Neural crest cell (in vitro differentiated cells): ENCODE measurements at regions not wholly inside any gene's neighbourhood (a gene's known extent, or its start where the extent isn't known, plus 50 kb on each side); places are given as distances from the start of the nearest gene placed in this dataset.

ENCODE experiments used
- DNase-seq: peaks from one replicate; pipeline ENCODE4 v3.0.0; 2021; ENCODE audit warnings: low read depth, mixed read lengths, low spot score
- H3K27ac Mint-ChIP-seq: one replicate; pipeline ENCODE4 v1.8.0; 2021; ENCODE audit warnings: mild to moderate bottlenecking, mixed read lengths; ENCODE audit not compliant: unreplicated experiment
- H3K27me3 Mint-ChIP-seq: 2 replicates; pipeline ENCODE4 v1.8.0; 2021; ENCODE audit warnings: low read depth, mild to moderate bottlenecking, mixed read lengths
- H3K36me3 Mint-ChIP-seq: 2 replicates; pipeline ENCODE4 v1.8.0; 2021; ENCODE audit warnings: low read depth, mild to moderate bottlenecking, mixed read lengths
- H3K4me1 Mint-ChIP-seq: 2 replicates; pipeline ENCODE4 v1.8.0; 2021; ENCODE audit warnings: mixed read lengths
- H3K4me3 Mint-ChIP-seq: one replicate; pipeline ENCODE4 v1.8.0; 2021; ENCODE audit warnings: mild to moderate bottlenecking, mixed read lengths
- H3K9me3 Mint-ChIP-seq: 2 replicates; pipeline ENCODE4 v1.8.0; 2021; ENCODE audit warnings: mixed read lengths
- TF ChIP-seq, protein P1 (sequence below): fragments of 200-600 bp; sonication (generic); conservative IDR thresholded peaks from 2 replicates; pipeline ENCODE4 v1.5.0; 2021; ENCODE audit warnings: antibody characterized with exemption, mild to moderate bottlenecking

DNA sequence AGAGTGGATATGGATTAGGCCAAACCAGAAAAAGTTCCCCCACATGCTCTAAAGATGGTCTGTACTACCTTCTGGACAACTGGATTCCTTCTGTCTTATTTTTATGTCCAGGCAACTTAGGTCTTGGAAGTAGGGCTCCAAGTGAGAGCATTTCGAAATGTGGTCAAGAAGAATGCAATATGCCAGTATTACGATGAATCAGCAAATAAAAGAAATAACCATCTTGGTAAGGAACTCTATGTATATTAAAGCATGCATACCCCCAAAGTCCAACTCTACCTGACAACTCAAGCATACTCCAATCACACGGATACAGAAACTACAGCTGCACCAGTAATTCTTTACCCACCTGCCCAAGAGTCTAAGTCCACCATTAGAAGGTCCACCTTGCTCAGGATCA lies 234.5 kb downstream of the HNRNPD start:
- no peaks in the 10 kb centered on the region for H3K4me1 Mint-ChIP-seq
- no peaks in the 10 kb centered on the region for H3K36me3 Mint-ChIP-seq
- H3K27ac Mint-ChIP-seq = no peak overlapping the region
- TF ChIP-seq, protein P1, sequence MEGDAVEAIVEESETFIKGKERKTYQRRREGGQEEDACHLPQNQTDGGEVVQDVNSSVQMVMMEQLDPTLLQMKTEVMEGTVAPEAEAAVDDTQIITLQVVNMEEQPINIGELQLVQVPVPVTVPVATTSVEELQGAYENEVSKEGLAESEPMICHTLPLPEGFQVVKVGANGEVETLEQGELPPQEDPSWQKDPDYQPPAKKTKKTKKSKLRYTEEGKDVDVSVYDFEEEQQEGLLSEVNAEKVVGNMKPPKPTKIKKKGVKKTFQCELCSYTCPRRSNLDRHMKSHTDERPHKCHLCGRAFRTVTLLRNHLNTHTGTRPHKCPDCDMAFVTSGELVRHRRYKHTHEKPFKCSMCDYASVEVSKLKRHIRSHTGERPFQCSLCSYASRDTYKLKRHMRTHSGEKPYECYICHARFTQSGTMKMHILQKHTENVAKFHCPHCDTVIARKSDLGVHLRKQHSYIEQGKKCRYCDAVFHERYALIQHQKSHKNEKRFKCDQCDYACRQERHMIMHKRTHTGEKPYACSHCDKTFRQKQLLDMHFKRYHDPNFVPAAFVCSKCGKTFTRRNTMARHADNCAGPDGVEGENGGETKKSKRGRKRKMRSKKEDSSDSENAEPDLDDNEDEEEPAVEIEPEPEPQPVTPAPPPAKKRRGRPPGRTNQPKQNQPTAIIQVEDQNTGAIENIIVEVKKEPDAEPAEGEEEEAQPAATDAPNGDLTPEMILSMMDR = no peak
- no peak overlapping the region for H3K4me3 Mint-ChIP-seq
- H3K27me3 Mint-ChIP-seq = peaks cover 5% of the 10 kb centered on the region
- H3K9me3 Mint-ChIP-seq = no peaks in the 10 kb centered on the region
- no peak for DNase-seq

DNA sequence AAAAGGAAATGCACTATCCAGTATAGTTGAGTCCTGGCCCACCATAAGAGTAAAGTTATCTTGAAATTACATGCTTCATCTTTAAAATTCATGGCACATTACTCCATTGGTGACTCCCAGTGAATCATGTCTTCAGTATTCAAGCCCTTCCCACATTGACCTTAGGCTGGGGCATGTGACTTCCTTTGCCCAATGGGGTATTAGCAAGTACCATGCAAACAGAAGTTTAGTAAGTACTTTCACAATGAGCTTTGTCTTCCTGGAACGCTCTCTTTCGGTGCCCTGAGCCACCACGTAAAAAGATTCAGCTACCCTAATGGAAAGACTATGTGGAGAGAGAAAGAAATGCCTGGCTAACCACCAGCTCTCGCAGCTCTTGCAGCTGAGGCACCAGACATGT lies 235.4 kb downstream of the HNRNPD start:
- H3K27me3 Mint-ChIP-seq = peaks cover 5% of the 10 kb centered on the region
- no peak overlapping the region for H3K4me3 Mint-ChIP-seq
- H3K4me1 Mint-ChIP-seq = no peaks in the 10 kb centered on the region
- H3K9me3 Mint-ChIP-seq = no peaks in the 10 kb centered on the region
- no peak for DNase-seq
- H3K27ac Mint-ChIP-seq = no peak overlapping the region
- no peaks in the 10 kb centered on the region for H3K36me3 Mint-ChIP-seq
- TF ChIP-seq, protein P1 = no peak

DNA sequence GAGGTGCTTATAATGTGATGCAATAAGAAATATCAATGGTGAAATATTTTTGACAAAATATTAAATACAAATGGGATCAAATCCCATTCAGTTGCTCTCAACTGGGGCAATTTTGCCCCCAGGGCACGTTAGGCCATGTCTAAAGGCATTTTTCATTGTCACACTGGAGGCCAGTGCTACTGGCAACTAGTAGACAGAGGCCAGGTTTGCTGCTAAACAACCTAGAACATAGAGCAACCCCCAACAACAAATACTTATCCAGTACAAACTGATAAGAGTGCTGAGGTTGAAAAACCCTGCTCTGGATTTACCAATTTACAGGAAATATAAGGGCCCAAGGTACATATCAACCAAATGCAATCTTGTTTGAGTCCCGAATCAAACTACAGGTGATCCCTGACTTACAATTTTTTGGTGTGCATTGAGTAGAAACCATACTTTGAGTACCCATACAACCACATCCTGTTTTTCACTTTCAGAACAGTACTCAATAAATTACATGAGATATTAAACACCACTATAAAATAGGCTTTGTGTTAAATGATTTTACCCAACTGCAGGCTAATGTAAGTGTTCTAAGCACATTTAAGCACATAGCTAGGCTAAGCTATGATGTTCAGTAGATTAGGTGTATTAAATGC lies 237.5 kb downstream of the HNRNPD start:
- no peaks in the 10 kb centered on the region for H3K36me3 Mint-ChIP-seq
- no peak overlapping the region for H3K27ac Mint-ChIP-seq
- H3K27me3 Mint-ChIP-seq = peaks cover 7% of the 10 kb centered on the region
- H3K4me1 Mint-ChIP-seq = no peaks in the 10 kb centered on the region
- DNase-seq = no peak
- no peak overlapping the region for H3K4me3 Mint-ChIP-seq
- TF ChIP-seq, protein P1 = no peak
- no peaks in the 10 kb centered on the region for H3K9me3 Mint-ChIP-seq

DNA sequence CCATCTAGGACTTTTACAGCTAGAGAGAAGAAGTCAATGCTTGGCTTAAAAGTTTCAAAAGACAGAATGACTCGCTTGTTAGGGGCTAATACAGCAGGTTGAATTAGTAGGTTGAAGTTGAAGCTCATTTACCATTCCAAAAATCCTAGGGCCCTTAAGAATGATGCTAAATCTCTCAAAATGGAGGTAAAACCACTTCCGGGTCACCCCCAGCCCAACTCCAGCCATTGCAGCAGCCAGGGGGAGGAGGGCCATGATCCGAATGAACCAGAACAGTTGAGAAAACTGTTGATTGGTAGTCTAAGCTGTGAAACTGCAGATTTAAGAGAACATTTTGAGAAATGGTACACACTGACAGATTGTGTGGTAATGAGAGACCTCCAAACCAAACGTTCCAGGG lies 245.4 kb downstream of the HNRNPD start:
- DNase-seq = no peak
- Mint-ChIP-seq H3K36me3 (no peaks in the 10 kb centered on the region), H3K4me1 (peaks cover 13% of the 10 kb centered on the region), H3K27ac (no peak overlapping the region), H3K9me3 (peaks cover 5% of the 10 kb centered on the region), H3K4me3 (no peak overlapping the region), H3K27me3 (peaks cover 2% of the 10 kb centered on the region)
- TF ChIP-seq, protein P1 = no peak

DNA sequence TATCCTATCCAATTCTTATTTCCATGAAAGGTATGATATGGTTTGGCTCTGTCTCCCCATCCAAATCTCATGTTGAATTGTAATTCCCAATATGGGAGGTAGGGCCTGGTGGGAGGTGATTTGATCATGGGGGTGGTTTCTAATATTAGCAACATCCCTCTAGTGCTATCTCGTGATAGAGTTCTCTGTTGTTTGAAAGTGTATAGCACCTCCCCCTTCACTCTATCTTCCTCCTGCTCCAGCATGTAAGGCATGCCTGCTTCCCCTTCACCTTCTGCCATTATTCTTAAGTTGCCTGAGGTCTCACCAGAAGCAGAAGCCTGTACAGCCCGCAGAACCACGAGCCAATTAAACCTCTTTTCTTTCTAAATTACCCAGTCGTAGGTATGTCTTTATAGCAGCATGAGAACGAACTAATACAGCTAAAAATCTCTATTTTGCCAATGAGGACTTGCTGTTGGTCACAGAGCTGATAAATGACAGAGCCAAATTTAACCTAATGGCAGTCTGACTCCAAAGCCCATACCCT lies 247.2 kb downstream of the HNRNPD start:
- DNase-seq = no peak
- Mint-ChIP-seq H3K27ac (no peak overlapping the region), H3K36me3 (no peaks in the 10 kb centered on the region), H3K4me1 (peaks cover 13% of the 10 kb centered on the region), H3K4me3 (no peak overlapping the region), H3K27me3 (no peaks in the 10 kb centered on the region), H3K9me3 (peaks cover 5% of the 10 kb centered on the region)
- TF ChIP-seq, protein P1 = no peak
